ENCODE measurements at regions not wholly inside any gene's neighbourhood (a gene's known extent, or its start where the extent isn't known, plus 50 kb on each side); places are given as distances from the start of the nearest gene placed in this dataset.

DNA sequence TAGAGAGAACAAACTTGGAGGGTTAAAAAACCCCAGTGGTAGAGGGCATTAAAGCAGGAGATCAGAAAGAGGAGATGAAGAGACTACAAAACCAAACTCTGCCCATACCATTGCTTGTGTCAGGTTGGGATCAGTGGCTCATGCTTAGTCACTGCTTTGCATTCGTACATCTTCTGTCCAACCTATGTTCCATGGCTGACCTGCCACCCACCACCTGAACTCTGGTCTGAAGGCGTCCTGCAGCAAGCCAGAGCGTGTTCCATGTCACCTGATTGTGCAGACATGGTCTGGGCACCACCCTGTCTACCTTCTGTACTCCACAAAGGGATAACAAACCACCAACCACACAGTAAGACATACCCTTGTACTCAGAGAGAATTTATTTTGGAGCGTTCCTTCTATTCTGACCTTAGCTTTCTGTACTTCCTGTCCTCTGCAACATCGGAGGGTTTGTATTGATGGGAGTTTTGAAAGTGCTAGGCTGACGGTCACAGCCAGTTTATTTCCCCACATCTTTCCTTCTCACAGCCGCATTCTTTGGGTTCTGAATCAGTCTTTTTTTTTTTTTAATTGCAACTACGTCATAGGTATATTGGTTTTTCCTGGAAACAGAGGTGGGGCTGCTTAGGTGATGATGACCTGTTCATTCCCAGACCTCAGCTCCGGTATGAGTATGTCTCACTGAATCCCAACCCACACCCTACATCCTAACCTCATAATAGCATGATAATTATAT lies 88.3 kb downstream of the SOWAHC start:
- ChIA-PET POLR2A (no interaction called here), RAD21 (ENCODE audit: low non-redundant PET in 1 of 2, low total read pairs in 2 of 2, uncharacterized antibody in 2 of 2, unreplicated experiment in 2 of 2) (no interaction called here), CTCF (no interaction called here)
- BruUV-seq (replicated peaks) = no TSS peak
- DNase-seq (ENCODE audit: low read depth, low spot score) = peak; percentile 22
- Histone ChIP-seq H3K79me2 (ENCODE audit: insufficient read depth, low read length) (no peaks in the 10 kb centered on the region), H4K20me1 (ENCODE audit: insufficient read depth) (no peaks in the 10 kb centered on the region), H3K4me1 (ENCODE audit: control insufficient read depth in 1 of 2, insufficient read depth in 2 of 2, low read length in 2 of 2) (peaks cover 19 to 42% of the 10 kb centered on the region in 2 experiments), H3K9ac (ENCODE audit: low read length) (no peak overlapping the region), H3K27ac (ENCODE audit: low read depth, low read length) (no peak overlapping the region), H3K9me2 (ENCODE audit: insufficient read depth) (no peaks in the 10 kb centered on the region), H3K4me2 (ENCODE audit: low read length) (peak overlapping the region; percentile 50), H2AFZ (ENCODE audit: low read depth, low read length, poor library complexity, severe bottlenecking) (peak overlapping the region; percentile 63), H3K9me3 (ENCODE audit: control insufficient read depth in 1 of 2, insufficient read depth in 1 of 2, low read depth in 1 of 2, low read length in 2 of 2) (no peaks in the 10 kb centered on the region), H3K36me3 (ENCODE audit: control insufficient read depth in 1 of 2, insufficient read depth in 2 of 2, low read length in 2 of 2) (no peaks in the 10 kb centered on the region), H3K4me3 (replicated peaks in 1 of 2; ENCODE audit: low read depth in 1 of 2, low read length in 2 of 2) (no peak overlapping the region), H3K27me3 (ENCODE audit: insufficient read depth, low read length) (no peaks in the 10 kb centered on the region)
- intact Hi-C loops (cut with micrococcal nuclease) = no loop called here
- ATAC-seq = peak; percentile 13; the same call in 1 of the 2 replicates
- peak; percentile 49; the same call in 1 of the 2 replicates for TF ChIP-seq FOSL1 (IDR thresholded peaks at IDR 0.05; ENCODE audit: low read depth)
- peak; percentile 52 for TF ChIP-seq SP1 (IDR thresholded peaks at IDR 0.05; ENCODE audit: low read depth)
- no peak for TF ChIP-seq EZH2 (IDR thresholded peaks at IDR 0.05)

DNA sequence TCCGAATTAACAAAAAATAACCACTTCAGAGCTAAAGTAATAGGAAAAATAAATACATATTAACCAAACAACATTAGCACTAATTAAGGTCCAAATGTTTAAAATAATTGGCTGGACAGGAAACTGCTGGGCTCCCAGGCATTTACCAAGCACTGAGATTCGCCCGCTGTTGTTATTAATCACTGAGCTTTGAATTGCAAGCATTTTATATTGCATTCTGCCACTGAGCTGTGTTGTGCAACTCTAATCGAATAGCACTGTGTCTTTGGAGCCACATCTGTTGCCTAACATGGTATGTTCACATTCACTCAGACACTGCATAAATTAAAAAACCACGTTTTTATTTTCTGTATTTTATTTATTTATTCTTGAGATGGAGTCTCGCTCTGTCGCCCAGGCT lies 88.9 kb downstream of the SOWAHC start:
- BruUV-seq (replicated peaks) = no TSS peak
- TF ChIP-seq ELF1 (IDR thresholded peaks at IDR 0.05; ENCODE audit: borderline replicate concordance, low read depth) = no peak
- TF ChIP-seq ZFX (IDR thresholded peaks at IDR 0.05) = no peak
- no peak for TF ChIP-seq SIN3A (IDR thresholded peaks at IDR 0.05; ENCODE audit: low read depth)
- TF ChIP-seq ZNF274 (IDR thresholded peaks at IDR 0.05; ENCODE audit: low read depth, low read length) = no peak
- no peak for TF ChIP-seq FOSL1 (IDR thresholded peaks at IDR 0.05; ENCODE audit: low read depth)
- Histone ChIP-seq H3K4me1 (ENCODE audit: control insufficient read depth in 1 of 2, insufficient read depth in 2 of 2, low read length in 2 of 2) (peaks cover 19 to 42% of the 10 kb centered on the region in 2 experiments), H3K9me3 (ENCODE audit: control insufficient read depth in 1 of 2, insufficient read depth in 1 of 2, low read depth in 1 of 2, low read length in 2 of 2) (no peaks in the 10 kb centered on the region), H3K4me2 (ENCODE audit: low read length) (peak overlapping the region; percentile 50), H3K27me3 (ENCODE audit: insufficient read depth, low read length) (no peaks in the 10 kb centered on the region), H3K27ac (ENCODE audit: low read depth, low read length) (no peak overlapping the region), H3K9me2 (ENCODE audit: insufficient read depth) (no peaks in the 10 kb centered on the region), H3K79me2 (ENCODE audit: insufficient read depth, low read length) (no peaks in the 10 kb centered on the region), H4K20me1 (ENCODE audit: insufficient read depth) (no peaks in the 10 kb centered on the region), H3K4me3 (replicated peaks in 1 of 2; ENCODE audit: low read depth in 1 of 2, low read length in 2 of 2) (no peak overlapping the region), H3K36me3 (ENCODE audit: control insufficient read depth in 1 of 2, insufficient read depth in 2 of 2, low read length in 2 of 2) (no peaks in the 10 kb centered on the region), H3K9ac (ENCODE audit: low read length) (no peak overlapping the region), H2AFZ (ENCODE audit: low read depth, low read length, poor library complexity, severe bottlenecking) (no peak overlapping the region)
- ChIA-PET POLR2A (interaction anchor here (1.3 kb wide), 1 partner anchor 9 kb away, joined by 4 read pairs; no protein-coding TSS in a partner anchor), RAD21 (ENCODE audit: low non-redundant PET in 1 of 2, low total read pairs in 2 of 2, uncharacterized antibody in 2 of 2, unreplicated experiment in 2 of 2) (no interaction called here), CTCF (no interaction called here)
- intact Hi-C loops (cut with micrococcal nuclease) = no loop called here
- ATAC-seq = no peak
- DNase-seq (ENCODE audit: low read depth, low spot score) = no peak
